GM13977 (cell line): ENCODE measurements at regions not wholly inside any gene's neighbourhood (a gene's known extent, or its start where the extent isn't known, plus 50 kb on each side); places are given as distances from the start of the nearest gene placed in this dataset.
A peak's percentile ranks its signal among the peaks of the same experiment; 100 is the strongest.
"Not testable (repeated sequence)": the region's sequence is repeated elsewhere in the genome, so short reads cannot be mapped to it uniquely, and the experiment has no call there.

Experiments
- DNase-seq: peaks from one replicate; pipeline ENCODE4 v3.0.0; 2012; ENCODE audit warnings: low spot score
- in situ Hi-C: fragments of 300-500 bp; cut with MboI; formaldehyde crosslinking; loops from one replicate; pipeline ENCODE4 v1.12.0; 2022; ENCODE audit warnings: low sequenced_read_pairs, low pct_unique_long_range_greater_than_20kb, mixed read lengths, inconsistent platforms; ENCODE audit not compliant: unreplicated experiment
- TF ChIP-seq, protein P1 (sequence below): IDR thresholded peaks from 2 replicates; pipeline ENCODE4 v1.5.1; 2012; ENCODE audit warnings: mild to moderate bottlenecking, control low read depth; ENCODE audit not compliant: insufficient read depth; ENCODE audit errors: extremely low read depth, missing control alignments

DNA sequence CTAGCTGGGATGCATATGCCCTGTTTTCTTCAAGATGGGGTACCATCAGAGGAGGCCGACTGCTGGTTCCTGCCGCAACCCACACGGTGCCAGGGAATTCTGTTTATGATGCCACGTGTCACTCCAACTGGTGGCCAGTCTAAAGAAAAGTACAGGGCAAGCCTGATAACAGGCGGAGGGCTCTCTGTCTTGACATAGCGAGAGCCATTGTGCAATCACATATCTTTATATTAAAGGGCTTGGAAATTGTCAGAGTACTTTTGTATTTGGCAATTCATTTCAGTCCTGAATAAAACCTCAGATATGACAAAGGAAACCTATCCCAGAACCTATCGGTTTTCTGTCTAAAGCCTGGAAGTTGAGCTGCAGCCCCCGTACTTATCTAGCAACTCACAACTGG is 768.4 kb downstream of the TDRD15 start:
- TF ChIP-seq, protein P1, sequence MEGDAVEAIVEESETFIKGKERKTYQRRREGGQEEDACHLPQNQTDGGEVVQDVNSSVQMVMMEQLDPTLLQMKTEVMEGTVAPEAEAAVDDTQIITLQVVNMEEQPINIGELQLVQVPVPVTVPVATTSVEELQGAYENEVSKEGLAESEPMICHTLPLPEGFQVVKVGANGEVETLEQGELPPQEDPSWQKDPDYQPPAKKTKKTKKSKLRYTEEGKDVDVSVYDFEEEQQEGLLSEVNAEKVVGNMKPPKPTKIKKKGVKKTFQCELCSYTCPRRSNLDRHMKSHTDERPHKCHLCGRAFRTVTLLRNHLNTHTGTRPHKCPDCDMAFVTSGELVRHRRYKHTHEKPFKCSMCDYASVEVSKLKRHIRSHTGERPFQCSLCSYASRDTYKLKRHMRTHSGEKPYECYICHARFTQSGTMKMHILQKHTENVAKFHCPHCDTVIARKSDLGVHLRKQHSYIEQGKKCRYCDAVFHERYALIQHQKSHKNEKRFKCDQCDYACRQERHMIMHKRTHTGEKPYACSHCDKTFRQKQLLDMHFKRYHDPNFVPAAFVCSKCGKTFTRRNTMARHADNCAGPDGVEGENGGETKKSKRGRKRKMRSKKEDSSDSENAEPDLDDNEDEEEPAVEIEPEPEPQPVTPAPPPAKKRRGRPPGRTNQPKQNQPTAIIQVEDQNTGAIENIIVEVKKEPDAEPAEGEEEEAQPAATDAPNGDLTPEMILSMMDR = no peak
- in situ Hi-C loops = no loop called here
- no peak for DNase-seq

DNA sequence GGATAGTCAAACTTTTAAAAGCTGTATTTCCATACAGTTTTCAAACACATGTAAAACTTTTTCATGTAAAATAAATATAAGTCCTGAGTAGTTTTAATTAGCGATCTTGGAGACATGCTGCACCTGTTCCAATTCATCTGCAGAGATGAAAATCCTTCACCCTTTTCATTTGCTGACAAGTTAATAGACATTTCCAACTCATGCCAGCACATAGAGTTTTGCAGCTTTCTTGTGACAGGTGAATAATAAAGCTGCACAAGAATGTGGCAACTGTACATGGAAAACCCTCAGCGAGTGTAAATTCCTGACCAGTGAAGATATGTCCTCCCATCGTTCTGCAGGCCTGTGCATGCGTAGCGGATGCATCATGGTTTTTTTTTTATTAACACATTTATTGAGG is 771.4 kb downstream of the TDRD15 start:
- TF ChIP-seq, protein P1 = no peak
- in situ Hi-C loops = no loop called here
- DNase-seq = no peak

DNA sequence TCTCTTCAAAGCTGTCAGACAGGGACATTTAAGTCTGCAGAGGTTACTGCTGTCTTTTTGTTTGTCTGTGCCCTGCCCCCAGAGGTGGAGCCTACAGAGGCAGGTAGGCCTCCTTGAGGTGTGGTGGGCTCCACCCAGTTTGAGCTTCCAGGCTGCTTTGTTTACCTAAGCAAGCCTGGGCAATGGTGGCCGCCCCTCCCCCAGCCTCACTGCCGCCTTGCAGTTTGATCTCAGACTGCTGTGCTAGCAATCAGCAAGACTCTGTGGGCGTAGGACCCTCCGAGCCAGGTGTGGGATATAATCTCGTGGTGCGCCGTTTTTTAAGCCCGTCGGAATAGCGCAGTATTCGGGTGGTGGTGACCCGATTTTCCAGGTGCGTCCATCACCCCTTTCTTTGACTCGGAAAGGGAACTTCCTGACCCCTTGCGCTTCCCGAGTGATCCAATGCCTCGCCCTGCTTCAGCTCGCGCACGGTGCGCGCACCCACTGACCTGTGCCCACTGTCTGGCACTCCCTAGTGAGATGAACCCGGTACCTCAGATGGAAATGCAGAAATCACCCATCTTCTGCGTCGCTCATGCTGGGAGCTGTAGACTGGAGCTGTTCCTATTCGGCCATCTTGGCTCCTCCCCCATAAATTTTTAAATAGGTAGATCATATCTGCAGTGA is 785.1 kb downstream of the TDRD15 start:
- in situ Hi-C loops, DNase-seq: not testable (repeated sequence)

DNA sequence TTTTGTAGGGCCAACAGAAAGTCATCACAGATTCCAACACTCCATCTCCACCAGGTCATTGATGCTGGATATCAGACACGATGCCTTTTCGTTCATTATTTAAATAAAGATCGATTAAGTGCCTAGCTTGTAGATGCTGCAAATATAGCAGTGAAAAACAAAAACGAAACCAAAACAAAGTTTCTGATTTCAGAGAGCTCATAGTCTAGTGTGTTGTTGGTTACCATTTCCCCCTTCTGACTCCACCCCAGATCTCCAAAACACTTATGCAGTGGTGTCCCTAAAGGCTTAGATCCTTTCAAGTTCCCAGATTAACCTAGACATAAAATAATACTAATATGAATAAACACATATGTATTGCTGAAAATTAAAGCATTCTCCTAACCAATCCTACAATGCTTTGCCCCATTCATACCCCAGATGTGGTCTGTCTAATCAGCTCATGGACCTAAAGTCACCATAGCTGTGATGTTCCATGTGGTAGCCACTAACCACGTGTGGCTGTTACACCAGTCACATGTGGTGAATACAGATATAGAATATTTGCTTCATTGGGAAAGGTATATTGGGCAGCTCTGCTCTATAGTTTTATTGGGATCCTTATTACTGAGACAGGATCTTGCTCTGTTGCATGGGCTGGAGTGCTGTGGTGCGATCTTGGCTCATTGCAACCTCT is 787.2 kb downstream of the TDRD15 start:
- in situ Hi-C loops = no loop called here
- DNase-seq = peak; percentile 4
- TF ChIP-seq, protein P1 = no peak

DNA sequence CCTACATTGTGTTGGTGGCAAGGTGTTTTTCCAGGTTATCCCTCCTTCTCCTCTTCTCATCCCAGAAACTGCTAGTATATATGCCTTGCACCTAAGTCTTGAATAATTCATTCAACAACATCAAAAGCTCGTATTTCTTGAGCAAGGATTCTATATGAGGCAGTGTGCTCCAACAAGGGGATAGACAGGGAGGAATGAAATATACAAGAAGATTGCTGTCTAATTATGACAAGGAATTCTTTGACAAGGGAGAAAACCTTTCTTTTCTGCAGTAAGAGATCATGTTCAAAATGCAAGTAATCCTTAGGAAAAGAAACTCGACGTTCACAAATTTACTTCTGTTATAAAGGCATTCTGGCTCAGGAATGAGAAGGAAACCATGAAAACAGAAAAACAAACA is 788.6 kb downstream of the TDRD15 start:
- TF ChIP-seq, protein P1 = no peak
- no peak for DNase-seq
- in situ Hi-C loops = no loop called here

DNA sequence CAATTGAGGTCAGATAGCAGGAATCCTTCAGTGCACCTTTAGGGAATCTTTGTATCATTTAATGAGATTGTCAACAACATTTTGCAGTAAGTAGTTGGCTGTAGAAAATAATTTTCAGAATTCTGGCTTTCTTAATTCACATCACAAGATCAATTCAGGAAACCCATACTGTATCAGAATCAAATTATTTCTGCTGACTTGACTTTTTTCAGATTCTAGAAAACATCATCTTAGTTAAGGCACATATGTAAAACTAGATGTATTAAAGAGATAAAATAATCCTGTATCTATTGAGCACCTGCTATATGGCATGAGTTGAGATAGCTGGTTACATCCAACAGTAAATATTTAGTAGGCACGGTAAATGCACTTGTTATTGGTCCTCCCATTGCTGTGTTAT is 791.4 kb downstream of the TDRD15 start:
- DNase-seq = no peak
- TF ChIP-seq, protein P1 = no peak
- in situ Hi-C loops = no loop called here

DNA sequence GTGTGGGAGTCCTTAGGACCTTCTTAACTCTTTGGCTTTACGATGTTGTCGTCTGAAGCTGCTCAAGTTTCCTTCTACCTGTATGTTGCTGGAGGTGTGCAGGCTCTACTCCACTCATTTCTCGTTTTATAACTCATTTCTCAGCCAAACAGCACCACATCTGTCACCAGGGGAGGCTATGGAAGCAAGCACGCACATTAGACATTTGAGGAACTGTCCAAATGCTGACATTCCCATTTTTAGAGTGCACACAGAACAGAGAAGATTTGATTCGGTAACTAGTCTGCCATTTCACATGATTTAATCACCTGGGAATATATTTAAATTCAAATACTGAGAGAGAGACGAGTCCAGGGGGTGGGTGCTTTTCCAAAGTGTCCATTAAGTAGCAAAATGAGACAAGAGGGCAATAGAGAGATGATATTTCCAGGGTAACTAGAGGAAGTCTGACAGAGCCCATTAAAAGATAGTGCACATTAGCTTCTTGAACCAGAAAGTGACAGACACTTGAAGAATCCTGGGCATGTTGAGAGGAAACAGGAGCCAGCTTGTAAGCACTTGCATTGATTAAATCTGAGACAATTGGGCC is 793.3 kb downstream of the TDRD15 start:
- no peak for DNase-seq
- TF ChIP-seq, protein P1 = no peak

More for the DNA sequence above, 793.3 kb downstream of the TDRD15 start:
- in situ Hi-C loops = no loop called here
